GM21825 (cell line): ENCODE measurements at regions not wholly inside any gene's neighbourhood (a gene's known extent, or its start where the extent isn't known, plus 50 kb on each side); places are given as distances from the start of the nearest gene placed in this dataset.

Experiments
- ATAC-seq: cut with Tn5 transposase; IDR thresholded peaks from one replicate; pipeline ENCODE4 v1.9.1; 2021; ENCODE audit warnings: mild to moderate bottlenecking, moderate library complexity; ENCODE audit not compliant: unreplicated experiment

DNA sequence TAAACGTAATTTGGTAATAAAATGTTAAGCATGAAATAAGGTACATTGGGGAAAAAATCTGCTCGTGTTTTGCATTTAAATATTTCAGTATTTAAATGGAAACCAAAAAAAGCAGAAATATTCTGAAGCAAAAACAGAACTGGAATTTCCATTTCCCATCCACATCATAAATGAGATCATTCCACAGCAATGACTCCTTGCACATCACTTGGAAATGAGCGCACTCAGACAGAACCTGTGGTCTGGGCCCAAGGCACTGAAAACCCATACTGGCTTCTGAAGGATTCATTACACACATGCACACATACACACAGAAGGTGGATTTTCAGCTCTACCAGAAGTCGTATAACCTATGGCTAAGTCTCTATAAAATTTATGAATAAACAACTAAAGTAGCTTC lies 174.8 kb downstream of the IBTK start:
- no peak for ATAC-seq

DNA sequence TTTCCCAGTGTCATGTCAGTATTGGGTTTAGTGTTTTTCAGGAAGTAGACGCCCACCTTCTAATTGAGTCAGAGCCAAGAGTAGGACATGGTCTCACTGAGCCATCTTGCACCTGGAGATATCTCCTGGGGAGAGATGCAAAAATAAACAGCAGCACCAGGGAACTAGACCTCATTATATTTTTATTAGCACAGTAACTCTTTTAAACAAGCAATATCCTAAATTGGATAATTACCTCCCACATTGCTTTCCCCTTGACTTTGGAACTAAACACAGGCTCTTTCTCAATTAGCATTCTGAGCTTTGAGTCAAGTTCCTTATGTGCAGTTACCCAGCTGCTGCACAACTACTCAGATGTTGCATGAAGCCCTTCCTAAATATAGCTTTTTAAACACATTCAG lies 175.4 kb downstream of the IBTK start:
- ATAC-seq, result no peak

DNA sequence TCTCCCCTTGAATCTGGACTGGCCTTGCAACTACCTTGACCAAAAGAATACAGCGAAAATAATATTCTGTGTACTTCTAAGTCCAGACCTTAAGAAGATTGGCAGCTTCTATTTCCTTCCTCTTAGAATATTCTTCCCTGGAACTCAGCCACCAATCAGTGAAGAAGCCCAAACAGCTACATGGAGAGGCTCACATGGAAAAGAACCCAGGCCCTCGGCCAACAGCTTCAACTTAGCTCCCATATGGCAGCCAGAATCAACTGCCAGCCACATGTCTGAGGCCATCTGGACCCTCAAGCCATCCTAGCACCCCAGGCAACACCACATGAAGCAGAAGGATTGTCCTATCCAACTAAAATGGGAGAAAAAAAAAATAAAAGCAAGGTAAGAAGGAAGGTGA lies 178.8 kb downstream of the IBTK start:
- ATAC-seq, result no peak

DNA sequence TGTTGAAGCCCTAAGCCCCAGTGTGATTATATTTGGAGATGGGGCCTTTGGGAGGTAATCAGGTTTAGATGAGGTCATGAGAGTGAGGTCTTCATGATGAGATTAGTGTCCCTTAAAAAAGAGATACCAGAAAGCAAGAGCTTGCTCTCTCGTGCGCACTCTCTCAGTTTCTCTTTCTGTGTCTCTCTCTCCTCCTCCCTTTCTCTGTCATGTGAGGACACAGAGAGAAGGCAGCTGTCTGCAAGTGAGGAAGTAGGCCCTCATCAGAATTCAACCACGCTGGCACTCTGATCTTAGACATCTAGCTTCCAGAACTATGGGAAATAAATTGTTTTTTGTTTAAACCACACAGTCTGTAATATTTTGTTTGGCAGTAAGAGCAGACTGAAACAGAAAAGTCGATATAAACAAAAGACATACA lies 180.5 kb downstream of the IBTK start:
- peak; percentile 98 for ATAC-seq

DNA sequence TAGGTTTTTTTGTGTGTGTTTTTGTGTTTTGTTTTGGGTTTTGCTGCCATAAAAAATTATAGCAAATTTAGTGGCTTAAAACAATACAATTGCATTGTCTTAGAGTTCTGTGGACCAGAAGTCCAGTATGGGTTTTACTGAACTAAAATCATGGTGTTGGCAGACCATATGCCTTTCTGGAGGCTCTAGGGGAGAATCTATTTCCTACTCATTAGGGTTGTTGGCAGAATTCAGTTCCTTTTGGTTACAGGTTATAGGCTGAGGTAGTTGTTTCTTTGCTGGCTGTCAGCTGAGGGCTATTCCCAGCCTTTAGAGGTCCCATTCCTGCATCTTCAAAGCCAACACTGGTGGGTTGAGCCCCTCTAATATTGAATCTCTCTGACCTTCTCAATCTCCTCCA lies 181.3 kb downstream of the IBTK start:
- no peak for ATAC-seq

DNA sequence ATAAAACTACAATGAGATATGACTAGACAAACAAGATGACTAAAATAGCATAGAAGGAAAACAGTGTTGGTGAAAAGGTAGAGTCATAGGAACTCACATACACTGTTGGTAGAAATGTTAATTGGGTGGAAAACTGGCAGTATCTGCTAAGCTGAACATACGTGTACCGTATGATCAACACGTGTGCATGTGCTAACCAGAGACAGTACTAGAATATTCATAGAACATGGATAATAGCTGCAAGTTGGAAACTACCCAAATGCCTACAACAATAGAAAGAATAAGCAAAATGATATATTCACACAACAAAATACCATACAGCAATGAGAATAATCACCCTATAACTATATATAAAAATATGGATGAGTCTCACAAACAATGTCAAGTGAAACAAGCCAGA lies 184.0 kb downstream of the IBTK start:
- no peak for ATAC-seq

DNA sequence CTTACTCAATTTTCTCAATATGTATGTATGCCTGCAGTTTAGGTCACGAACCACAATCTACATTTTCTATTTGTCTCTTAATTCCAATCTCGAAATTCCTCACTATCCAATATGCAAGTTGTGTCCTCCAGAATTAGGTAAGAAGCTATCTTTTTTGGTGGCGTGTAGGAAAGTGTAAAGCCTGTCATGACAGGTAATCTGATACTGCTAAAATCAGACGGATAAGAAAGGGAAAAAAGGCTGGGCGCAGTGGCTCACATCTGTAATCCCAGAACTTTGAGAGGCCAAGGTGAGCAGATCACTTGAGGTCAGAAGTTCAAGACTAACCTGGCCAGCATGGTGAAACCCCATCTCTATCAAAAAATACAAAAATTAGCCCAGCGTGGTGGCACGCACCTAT lies 185.3 kb downstream of the IBTK start:
- ATAC-seq, result no peak

DNA sequence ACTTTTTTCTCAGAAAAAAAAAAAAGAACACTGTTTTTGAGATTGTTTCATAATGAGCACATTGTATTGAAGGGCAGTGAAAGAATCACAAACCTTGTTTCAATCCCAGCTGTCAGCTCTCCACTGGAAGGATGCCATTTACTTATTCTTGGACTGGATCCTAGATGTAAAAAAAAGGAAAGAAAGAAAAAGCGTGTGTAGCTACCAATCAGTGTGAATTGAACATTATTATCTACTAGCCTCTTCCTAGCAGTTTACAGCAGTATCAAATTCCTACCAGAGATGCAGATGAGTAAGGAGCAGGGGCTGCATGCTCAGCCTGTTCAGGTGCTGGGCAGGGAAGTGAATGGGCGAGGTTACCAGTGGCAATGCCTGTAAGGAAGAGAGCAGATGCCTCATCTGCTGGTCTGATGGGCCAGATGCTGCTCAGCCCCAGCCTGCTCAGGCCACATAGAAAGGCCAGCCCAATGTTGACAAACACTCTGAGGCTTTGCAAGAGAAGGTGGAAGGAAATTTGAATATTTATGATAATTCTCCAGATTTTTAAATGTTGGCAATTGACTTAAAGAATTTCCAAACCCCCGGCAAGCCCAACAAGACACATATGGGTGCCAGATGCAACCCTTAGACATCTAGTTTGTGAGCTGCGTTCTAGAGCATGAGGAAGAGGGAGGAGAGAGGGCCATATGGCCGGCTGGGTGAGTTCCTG lies 189.5 kb downstream of the IBTK start:
- ATAC-seq, result no peak

DNA sequence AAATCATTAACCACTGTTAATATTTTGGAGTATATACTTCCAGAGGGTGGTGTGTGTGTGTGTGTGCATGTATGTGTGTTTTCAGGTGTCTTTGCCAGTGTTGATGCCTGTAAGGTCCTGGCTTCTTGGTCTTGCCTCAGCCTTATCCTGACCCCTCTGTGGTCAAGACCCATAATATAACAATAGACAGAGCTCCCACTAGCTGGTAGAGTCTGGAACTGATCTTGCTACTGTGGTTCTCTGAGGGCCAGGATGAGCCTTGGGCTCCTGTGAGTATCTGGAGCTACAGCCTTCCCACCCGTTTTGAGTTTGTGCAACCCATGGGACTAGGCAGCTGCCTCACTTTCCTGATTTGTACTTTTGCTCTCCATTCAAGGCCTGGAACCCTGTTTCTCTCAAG lies 191.0 kb downstream of the IBTK start:
- ATAC-seq, result no peak

DNA sequence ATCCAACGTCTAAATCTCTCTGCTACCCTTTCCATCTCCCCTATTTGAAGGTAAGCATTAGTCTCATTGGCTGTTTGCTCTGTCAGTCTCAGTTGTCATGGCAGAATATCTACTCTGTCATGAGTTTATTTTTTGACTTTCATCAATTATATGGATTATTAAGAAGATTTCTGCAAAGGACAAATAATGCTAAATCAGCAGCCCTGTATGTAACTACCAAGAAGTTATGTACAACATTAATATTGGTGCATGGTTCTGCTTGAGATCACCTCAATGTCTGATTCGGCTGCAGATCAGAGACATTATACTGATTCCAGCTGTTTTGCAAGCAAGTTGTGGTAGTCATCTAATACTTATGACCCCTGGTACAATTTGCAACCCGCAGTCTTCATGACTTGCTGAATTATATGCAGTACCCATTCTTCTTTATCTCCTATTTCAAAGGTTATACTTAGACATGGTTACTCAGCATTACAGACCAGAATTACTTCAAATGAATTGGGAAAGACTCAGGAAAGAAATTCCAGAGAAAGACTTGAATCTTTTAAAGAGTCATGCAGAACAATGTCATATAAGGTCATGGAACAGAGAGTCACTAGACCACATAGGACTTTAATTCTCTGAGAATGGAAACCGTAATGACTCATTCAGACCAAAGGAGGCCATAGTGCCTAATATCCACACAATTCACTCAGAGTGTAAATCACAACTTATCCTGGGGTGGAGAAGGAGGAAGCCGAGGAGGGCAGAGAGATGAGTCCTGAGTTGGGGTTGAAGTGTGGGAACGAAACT lies 201.4 kb downstream of the IBTK start:
- ATAC-seq, result no peak

DNA sequence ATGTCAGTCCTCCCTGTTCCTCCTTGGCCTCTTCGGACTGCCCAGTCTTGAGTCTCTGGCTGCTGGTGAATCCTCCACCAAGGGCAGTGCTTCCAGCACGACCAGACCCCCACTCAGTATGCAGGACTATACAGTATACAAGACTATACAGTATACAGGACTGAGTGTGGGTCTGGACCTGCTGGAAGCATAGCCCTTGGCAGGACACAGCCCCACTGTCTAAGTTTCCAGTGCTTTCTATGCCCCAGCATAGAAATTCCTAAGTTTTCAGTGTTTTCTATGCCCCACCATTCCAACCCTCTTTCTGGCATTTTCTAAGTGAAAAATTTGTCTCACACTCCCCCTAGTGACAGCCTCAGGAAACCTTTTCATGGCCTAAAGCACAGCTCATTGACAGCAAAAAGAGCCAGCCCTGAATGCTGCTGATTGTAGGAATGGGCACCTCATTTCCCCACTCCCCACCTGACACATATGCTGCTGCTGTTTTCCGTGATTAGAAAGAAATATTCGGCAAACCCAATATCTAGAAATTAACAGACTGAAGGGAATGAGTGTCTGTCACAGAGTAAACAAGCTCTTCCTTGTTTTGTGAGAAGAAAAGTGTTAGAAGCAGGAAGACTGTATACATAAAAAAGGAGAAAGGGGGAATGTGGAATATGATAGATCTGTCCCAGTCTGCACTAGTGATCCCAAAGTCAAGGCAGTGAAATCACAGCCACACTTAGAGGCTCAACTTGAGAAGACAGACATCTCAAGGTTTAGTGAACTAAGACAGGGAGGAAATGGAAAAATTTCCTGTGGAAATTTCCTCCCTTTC lies 206.9 kb downstream of the IBTK start:
- peak; percentile 75 for ATAC-seq

DNA sequence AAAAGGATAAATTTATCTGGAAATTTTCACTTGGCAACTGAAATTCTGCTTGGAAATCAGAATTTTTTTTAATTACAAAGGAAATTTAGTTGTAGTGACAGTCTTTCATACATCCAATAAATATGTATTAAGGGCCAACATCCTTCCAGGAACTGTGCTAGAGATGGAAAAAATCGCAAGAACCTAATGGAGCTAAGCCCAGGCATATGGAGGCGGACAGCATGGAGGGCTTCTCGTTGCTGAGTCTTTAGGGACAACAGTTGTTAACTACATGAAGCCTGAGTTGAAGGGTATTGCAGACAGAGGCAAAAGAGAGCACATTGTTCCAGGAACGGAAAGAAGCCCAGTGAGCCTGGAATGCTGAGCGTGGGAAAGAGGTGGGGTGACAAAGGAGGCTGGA lies 208.9 kb downstream of the IBTK start:
- ATAC-seq, result no peak

DNA sequence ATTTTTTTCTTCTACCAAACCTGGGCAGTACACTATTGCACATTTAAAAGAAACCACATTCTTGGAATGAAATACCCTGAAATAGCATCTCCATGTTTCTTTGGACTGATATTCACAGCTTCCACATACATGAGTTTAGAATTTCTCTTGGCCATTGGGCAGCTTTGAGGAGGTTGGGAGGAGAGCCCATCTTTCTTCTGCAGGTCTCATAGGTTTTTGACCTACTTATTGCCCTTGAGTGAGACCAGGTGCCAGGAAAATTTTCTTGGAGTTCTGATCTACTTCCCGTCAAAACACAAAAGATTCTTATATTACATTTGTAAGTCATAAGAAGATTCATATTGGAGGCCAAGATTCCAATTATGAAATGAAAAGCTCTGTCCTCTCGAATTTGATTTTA lies 212.0 kb downstream of the IBTK start:
- ATAC-seq, result no peak

DNA sequence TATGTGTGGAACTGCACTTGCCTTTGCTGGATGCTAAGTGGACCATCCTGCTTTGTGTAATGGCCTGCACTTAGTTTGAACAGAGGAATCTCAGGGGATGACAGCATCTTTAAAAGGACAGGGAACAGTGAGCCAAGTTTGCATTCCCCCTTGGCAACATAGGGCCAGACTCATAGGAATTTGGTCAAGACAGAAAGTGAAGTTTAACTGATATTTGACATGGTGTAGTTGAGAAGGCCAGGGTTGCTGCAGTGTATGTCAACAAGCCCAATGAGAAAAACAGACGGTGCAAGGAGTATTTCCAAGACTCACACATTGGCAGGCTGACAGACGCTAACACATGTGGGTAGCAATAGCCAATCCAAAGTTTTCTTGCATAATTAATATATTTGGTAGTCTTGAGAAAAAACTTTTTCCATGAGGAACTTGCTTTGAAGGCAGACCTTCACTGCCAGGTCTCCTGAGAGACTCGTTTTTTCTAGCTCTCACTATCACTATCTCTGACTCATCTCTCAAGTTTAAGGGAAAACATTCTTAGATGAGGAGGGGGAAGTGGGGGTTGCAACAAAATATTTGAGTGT lies 213.8 kb downstream of the IBTK start:
- no peak for ATAC-seq

DNA sequence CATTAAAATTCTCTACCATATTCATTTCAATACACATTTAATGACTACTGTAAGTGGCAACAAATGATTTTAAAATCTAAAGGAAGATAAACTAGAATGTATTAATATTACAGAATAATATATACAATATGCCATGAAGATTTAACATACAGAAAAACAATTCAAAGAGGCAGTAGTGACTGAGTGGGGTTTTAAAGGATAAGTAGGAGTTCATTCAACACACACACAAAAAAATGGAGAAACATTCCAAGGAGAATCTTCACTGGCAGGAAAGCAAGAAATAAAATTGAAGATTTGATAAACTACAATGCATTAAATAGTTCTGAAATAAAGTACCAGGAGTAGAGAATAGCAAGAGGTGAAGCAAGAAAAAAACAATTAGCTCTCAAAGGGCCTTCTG lies 215.1 kb downstream of the IBTK start:
- no peak for ATAC-seq

DNA sequence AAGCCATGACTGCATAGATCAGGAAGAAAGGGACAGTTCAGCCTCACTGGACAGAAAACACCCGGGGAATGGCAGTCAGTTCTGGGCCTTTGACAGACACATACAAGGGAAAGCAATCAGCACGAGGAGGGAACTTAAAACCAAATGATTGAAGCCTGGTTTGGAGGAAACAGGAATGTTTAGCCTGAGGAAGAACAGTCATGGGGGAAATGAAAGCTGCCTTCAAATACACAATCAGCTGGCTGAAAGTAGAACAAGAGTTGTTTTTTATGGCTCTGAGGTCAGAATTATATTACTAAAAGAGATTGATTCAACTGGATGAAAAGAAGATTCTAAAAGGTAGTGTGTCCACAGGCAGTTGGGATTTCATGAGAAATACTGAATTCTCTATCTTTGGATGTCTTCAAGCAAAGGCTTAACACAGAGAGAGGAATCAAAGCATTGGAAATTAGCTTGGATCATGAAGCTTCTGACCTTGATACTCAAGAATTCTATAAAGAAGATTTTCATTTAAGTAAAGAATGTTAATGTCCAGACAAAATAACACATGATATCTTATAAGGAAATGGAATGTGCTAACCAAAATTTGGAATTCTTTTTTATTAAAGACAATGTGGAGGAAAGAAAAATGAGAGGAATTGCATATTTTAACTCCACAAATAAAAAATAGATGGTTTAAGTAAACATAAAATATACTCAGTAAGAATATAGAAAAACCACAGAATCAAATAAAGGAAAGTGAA lies 216.6 kb downstream of the IBTK start:
- ATAC-seq, result no peak

DNA sequence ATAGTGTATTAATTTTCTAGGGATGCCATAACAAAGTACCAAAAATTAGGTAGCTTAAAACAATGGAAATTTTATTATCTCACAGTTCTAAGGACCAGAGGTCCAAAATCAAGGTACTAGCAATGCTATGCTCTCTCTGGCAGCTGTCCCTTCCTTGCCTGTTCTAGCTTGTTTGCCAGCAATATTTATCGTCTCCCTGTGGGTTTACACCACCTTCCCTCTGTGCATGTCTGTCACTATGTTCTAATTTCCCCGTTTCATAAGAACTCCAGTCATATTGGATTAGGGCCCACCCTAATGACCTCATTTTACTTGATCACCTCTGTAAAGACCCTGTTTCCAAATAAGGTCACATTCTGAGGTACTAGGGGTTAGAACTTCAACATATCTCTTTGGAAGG lies 217.2 kb downstream of the IBTK start:
- ATAC-seq, result no peak

DNA sequence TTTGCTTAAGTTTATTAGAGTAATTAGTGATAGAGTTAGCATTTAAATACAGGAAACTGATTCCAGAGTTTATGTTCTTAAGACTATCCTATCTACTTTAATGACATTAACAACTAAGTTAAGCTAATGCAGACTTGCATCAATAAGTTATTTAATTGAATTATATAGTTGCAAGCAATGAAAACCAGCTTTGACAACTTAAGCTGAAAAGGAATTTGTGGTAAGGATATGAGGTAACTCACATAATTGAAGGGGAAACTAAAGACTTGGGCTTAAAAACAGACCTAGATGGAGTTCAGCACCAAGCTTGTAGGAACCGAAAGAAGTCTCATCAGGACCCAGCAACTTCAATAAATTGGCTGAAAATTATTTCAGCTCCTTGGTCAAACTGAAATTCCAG lies 222.3 kb downstream of the IBTK start:
- ATAC-seq, result no peak

DNA sequence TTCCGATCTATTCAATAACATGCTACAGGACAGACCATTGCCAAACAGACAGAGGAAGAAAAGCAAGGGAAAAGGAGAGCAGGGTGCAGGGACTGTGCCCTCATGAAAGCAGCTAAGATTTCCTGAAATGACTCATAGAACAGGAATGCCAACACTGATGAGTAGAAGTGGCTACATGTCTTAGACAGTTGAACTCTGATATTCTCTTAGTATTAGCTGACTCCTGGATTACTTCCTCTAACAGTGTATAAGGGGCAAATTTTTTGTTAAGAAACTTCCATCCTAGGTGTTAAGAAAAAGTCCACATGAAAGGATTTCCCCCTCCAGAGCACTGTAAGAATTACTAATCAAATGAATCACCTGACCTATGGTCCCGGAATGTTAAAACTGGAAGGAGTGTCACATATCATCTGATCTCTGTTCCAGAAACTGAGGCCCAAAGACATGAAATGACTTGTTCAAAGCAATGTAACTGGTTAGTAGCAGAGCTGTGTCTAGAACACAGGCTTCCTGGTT lies 224.9 kb downstream of the IBTK start:
- ATAC-seq, result no peak

DNA sequence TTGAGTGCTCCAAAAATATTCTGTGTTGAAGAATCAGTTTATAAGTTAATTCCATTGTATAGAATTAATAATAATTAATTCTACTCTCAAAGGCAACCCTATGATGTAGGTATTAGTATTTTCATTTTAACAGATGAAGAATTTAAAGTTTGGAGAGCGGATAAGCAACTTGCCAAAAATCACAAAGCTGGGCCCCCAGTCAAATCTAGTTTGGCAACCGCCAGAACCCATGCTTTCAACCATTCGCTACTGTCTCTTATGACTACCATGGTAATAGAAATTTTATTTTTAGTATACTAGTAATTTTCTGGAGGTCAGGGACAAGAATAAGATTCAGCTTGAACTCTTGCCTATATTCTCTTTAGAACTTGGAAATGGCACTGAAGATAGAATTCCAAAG lies 229.8 kb downstream of the IBTK start:
- ATAC-seq, result no peak

DNA sequence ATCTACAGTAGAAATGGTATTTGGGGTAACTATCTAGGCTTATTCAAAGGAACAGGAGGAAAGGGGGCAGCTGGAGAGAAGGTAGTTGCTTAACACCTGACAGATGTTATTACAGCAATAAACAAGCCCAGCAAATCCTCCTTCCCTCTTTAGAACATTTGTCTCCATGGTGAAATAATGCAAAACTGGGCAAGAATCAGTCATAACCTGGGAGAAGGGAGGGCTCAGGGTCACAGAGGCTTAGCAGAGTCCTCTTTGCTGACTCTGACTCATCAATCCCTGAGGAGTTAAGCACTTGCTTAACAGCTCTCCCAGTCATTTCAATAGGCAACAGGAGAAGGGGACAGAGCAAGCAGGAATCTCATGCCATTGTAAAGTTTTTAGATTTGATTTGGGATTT lies 230.3 kb downstream of the IBTK start:
- ATAC-seq, result no peak
